Neural cell (in vitro differentiated cells): ENCODE measurements at regions not wholly inside any gene's neighbourhood (a gene's known extent, or its start where the extent isn't known, plus 50 kb on each side); places are given as distances from the start of the nearest gene placed in this dataset.

Source experiments
- EP300 ChIP-seq: fragments of 450-650 bp; conservative IDR thresholded peaks from 2 replicates; pipeline ENCODE4 v1.6.1; 2014; ENCODE audit warnings: antibody characterized with exemption, mild to moderate bottlenecking, moderate library complexity; ENCODE audit not compliant: poor library complexity, severe bottlenecking
- POLR2AphosphoS5 ChIP-seq: IDR thresholded peaks from 2 replicates; pipeline ENCODE4 v1.6.1; 2012
- TAF1 ChIP-seq: IDR thresholded peaks from 2 replicates; pipeline ENCODE4 v1.6.1; 2012; ENCODE audit warnings: low read depth

DNA sequence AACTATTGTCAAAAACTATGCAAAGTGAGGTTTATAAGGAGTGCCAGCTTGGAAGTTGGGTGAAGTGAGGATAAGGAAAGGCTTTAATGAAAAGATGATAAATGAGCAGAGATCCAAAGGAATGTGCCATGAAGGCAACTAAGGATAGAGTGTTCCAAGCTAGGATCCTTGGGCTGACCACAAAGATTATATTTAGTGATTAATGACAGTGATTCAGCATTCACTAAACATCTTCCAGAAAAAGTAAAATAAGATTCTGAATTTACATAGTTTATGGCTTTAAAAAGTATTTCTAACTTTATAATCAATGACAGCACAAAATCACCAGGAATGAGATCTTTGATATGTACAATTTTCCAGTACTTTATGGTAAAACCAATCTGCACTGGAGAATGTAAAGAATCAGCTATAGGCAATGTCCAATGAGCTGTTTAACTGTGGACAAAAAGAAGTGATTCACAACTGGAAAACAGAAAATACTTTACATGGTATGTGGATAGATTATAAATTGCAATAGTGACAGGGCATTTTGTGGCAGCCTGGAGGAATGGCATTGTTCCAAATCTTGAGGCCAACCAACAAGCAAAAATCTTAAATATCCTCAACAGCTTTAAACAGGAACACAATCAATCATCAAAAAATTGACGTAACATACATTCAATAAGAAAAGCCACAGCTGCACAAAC lies 91.2 kb upstream of the KCTD3 start:
- TF ChIP-seq EP300: no peak
- no peak for TF ChIP-seq POLR2AphosphoS5
- TF ChIP-seq TAF1: no peak
